Daoy (cell line): ENCODE measurements at regions not wholly inside any gene's neighbourhood (a gene's known extent, or its start where the extent isn't known, plus 50 kb on each side); places are given as distances from the start of the nearest gene placed in this dataset.
"Not testable (repeated sequence)": the region's sequence is repeated elsewhere in the genome, so short reads cannot be mapped to it uniquely, and the experiment has no call there.

Experiments used
- DNase-seq: peaks from one replicate; pipeline ENCODE4 v3.0.0-alpha.2; 2015; ENCODE audit warnings: low read depth

- no peak for DNase-seq
Measured at GRCh38 chr3:176328666-176329065, 868.6 kb downstream of the TBL1XR1 start.

DNA sequence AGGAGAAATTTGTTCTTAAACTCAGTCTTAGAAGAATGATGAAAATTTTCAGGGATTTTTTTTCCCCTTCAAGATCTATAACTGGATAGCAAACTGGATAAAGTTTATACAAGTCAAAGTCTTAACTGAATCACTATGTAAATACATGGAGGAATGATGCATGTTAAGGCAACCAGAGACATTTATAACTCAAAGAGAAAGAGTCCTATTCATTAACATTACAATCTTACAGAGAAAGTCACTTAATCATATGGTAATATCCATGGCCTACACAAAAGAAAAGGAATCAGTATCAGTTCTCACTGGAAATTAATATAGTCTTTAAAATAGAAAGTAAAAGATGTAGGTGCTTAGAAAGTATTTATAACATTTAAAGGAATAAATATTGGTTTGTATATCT lies 869.1 kb downstream of the TBL1XR1 start:
- no peak for DNase-seq

GRCh38 chr3:176326894-176327490 lies 870.3 kb downstream of the TBL1XR1 start:
- DNase-seq: not testable (repeated sequence)

DNA sequence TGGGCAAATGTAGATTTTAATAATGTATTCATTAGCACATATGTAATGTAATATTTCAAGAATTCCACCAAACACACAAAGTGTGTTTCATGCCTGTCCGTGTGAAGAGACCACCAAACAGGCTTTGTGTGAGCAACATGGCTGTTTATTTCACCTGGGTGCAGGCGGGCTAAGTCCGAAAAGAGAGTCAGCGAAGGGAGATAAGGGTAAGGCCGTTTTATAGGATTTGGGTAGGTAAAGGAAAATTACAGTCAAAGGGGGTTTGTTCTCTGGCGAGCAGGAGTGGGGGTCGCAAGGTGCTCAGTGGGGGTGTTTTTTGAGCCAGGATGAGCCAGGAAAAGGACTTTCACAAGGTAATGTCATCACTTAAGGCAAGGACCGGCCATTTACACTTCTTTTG lies 875.8 kb downstream of the TBL1XR1 start:
- DNase-seq: not testable (repeated sequence)

DNA sequence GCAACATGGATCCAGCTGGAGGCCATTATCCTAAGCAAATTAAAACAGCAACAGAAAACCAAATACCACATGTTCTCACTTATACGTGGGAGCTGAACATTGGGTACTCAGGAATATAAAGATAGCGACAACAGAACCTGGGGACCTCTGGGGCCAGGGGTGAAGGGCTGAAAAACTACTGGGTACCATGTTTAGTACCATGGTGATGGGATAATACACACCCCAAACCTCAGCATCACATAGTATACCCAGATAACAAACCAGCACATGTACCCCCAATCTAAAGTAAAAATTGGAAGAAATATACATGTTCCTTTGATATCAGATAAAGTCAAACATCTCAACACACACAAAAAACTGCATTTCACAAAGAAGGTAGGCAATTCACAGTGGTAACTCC lies 876.2 kb downstream of the TBL1XR1 start:
- no peak for DNase-seq

DNA sequence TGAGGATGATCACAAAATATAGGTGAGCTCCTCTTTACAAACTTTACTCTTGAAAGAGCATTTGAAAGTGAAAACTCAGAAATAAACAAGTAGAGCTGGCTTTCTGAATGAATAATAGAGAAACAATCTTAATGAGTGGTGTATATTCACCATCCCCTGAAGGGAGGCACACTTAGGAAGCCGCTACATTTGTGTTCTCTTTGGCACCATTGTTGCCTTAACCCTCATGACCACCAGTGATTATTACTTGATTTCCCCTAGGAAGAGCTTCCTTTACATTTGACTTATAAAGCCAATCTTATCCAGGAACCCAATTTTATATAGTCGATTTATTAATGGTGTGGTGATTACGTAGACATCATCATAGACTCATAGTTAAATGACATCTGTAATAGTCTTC lies 883.9 kb downstream of the TBL1XR1 start:
- DNase-seq: no peak

- no peak for DNase-seq
Measured at GRCh38 chr3:176310641-176311040, 886.6 kb downstream of the TBL1XR1 start.

DNA sequence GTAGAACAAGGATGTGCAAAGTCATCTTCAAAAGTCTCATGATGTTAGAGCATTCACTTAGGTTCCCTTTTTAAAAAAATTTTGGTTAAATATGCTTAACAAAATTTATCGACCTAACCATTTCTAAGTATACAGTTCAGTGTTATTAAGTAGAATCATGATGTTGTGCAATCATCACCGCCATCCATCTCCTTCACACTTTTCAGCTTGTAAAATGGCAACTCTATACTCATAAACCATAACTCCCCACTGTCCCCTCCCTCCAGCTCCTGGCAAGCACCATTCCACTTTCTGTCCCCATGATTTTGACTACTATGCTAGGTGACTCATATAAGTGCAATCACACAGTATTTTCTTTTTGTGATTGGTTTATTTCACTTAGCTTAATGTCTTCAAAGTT lies 895.0 kb downstream of the TBL1XR1 start:
- peak; percentile 3 for DNase-seq

GRCh38 chr3:176296066-176296597 lies 901.1 kb downstream of the TBL1XR1 start:
- DNase-seq: no peak

DNA sequence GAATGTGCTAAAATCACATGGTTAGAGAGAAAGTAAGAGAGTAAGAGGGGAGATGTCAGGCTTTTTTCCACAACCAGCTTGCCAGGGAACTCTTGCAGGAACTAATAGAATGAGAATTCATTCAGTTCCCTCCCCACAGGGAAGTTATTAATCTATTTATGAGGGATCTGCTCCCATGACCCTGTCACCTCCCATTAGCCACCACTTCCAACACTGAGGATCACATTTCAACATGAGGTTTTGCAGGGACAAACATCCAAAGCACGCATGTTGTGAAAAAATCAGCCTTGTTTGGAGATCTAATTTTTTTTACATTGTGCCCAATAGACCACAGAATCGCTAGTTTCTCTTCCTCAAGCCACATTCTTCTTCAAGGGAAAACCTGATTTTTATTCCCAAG lies 904.0 kb downstream of the TBL1XR1 start:
- no peak for DNase-seq

DNA sequence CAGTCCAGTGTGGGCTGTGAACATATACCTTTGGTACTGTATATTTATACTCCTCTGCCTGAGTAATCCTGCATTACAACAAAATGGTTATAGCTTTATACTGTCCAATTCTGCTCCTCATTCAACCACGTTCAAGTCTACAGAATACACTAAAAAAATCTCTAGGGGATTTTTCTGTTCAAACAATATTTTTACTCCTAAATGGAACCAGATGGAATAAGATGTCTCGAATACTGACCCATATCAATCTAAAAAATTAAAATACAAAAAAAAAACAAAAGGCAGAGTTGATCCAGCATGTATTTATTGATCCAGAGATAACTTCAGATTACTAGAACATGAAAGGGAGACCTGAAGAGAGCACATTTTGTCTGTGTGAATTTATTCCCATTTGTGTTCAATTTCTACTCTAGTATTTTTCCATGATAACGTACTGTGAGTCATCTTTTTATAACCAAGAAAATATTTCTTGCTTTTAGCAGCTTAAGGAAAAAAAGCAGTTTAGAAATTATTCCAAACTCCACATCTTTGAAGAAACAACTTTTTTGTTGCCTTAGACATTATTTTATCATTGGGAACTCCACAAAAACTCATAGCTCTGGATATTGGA lies 910.7 kb downstream of the TBL1XR1 start:
- no peak for DNase-seq

GRCh38 chr3:176275538-176275937 lies 921.7 kb downstream of the TBL1XR1 start:
- DNase-seq: no peak

DNA sequence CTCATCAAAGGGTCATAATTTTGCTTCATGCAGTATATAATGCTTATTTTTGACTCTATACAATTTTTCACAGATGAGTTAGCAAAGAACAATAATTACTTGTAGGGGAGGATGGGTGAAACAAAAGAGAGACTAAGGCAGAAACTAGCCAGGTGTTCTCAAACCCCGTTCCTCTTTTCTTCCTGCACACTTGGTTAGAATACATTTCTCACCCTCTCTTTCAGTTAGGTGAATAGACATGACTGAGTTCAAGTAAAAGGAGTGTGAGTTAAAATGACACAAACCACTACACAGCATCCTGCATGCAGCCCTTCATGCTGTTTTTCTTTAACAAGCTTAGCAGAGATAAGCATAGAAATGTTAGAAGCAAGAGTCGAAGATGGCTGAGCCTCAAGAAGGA lies 922.2 kb downstream of the TBL1XR1 start:
- DNase-seq: no peak

GRCh38 chr3:176274161-176274560 lies 923.1 kb downstream of the TBL1XR1 start:
- peak; percentile 9 for DNase-seq

GRCh38 chr3:176262071-176262470 lies 935.2 kb downstream of the TBL1XR1 start:
- DNase-seq: peak; percentile 6

DNA sequence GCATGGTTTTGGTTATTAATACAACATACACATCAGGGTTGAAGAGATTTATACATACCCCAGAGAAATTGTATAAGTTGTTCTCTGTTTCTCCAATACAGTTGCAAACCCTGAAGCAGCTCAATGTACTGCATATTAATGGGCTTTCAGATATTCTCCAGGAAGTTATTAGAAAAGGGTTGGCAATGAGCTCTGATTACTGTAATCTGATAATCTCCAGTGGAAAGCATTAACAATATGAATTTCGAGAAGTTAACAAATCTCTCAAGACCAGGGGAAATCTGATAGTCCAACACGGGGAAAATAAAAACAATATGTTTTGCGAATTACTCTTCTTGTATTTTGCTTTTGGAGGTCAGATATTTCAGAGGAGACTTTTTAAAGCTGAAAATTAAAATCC lies 950.1 kb downstream of the TBL1XR1 start:
- DNase-seq: no peak

DNA sequence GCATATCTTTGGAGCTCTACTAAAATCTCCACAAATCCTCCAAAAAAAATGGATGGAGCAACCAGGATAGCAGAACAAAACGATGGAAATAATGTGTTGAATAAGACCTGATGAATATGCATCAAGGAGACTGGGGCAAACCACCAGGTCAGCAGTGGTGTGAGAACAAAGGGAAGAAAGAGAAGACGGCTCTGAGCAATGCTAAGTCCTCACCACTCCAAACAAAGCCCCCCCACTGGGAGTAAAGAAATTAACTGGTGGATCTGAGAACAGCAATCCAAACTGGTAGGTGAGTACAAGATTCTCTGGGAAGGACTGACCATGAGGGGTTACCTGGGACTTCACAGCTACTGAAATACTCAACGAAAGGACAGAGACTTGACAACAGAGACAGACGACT lies 977.3 kb downstream of the TBL1XR1 start:
- DNase-seq: no peak

GRCh38 chr3:176214758-176215157 lies 982.5 kb downstream of the TBL1XR1 start:
- DNase-seq: no peak

GRCh38 chr3:176213314-176213713 lies 984.0 kb downstream of the TBL1XR1 start:
- not testable (repeated sequence) for DNase-seq

DNA sequence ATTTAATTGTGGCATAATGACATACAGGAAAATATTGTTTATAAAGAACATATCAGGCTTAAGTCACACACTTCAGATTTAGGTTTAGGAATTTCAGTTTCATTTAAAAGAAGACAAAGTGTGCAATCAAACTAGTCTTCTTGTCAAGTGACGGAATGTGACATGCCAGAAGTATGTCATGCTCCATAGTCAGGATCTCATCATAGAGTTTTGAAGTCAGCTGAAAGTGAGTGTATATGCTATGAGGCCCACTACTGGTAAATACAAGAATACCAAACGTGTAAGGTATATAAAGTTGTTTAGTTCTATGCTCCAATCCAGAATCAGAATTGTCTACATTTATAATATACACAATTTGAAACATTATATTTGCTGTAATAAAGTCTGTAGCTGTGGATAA lies 988.4 kb downstream of the TBL1XR1 start:
- DNase-seq: no peak

DNA sequence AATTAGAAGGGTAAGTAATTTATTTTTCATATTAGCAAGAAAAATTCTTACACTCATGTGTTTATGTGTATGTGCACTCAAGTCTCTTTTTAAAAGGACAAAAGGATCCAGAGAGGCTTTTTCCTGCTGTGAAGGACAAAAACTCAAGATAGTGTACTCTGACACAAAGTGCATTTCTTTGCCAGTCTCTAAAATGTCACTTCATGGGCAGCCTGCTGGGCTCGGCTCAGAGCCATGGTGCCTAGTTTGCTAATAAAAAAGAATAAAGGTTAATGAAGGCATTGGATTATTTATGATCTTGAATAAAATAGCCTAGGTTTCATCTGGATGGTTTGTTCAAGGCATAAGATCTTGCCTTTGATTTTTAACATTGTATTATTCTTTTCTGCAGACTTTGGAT lies 989.0 kb downstream of the TBL1XR1 start:
- DNase-seq: no peak

DNA sequence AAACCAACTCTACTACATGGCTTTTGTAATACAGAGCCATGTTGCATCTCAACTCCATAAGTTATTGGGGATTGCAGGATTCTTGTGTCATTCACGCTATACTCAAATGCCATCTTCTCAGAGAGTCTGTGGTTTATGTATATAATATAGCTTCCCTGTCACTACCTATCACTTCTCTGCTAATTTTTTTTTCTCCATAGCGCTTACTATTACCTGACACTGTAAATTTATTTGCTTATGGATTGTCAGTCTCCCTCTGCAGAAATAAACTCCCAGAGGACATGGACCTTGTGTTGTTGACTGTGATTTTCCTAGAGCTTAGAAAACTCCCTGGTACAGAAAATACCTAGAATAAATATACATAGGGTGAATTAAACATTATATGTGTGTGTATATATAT lies 990.5 kb downstream of the TBL1XR1 start:
- DNase-seq: no peak

DNA sequence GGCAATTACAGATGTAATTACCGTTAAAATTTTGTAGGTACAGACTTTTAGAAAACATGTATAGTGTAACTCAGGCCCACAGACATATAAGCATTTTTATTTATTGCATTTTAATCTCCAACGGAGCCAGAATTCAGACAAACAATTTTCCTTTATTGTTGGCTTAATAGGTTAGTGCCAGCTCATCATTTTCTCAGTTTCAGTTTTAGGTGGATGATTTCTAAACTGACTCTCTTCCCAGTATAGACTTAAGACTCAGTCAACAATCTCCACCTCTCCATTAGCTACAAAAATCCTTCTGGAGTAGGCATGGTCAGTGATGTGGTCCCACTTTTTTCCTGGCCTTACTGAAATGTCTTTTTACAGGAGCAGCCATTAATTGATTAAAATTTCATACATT lies 994.6 kb downstream of the TBL1XR1 start:
- DNase-seq: no peak
